GM19238 (cell line): ENCODE measurements at regions not wholly inside any gene's neighbourhood (a gene's known extent, or its start where the extent isn't known, plus 50 kb on each side); places are given as distances from the start of the nearest gene placed in this dataset.
A peak's percentile ranks its signal among the peaks of the same experiment; 100 is the strongest.
"Not testable (repeated sequence)": the region's sequence is repeated elsewhere in the genome, so short reads cannot be mapped to it uniquely, and the experiment has no call there.

Source experiments
- DNase-seq: peaks from one replicate; pipeline ENCODE4 v3.0.0; 2011; ENCODE audit warnings: low spot score; ENCODE audit not compliant: insufficient read length

GRCh38 chr3:195999176-195999575 lies 82.7 kb downstream of the TFRC start:
- DNase-seq: not testable (repeated sequence)

GRCh38 chr3:195996314-195996713 lies 85.6 kb downstream of the TFRC start:
- DNase-seq: not testable (repeated sequence)

- DNase-seq: not testable (repeated sequence)
These were observed 86.0 kb upstream of the TNK2 start for GRCh38 chr3:195994343-195994742.

- not testable (repeated sequence) for DNase-seq
These were observed 85.3 kb upstream of the TNK2 start for GRCh38 chr3:195993671-195994070.

GRCh38 chr3:195992956-195993595 lies 84.7 kb upstream of the TNK2 start:
- DNase-seq: not testable (repeated sequence)

- not testable (repeated sequence) for DNase-seq
These were observed 83.6 kb upstream of the TNK2 start for GRCh38 chr3:195991986-195992385.

GRCh38 chr3:195991243-195991642 lies 82.9 kb upstream of the TNK2 start:
- not testable (repeated sequence) for DNase-seq

- DNase-seq: not testable (repeated sequence)
These were observed 82.5 kb upstream of the TNK2 start for GRCh38 chr3:195990841-195991174.

- DNase-seq: peak; percentile 51
These were observed 81.8 kb upstream of the TNK2 start for GRCh38 chr3:195989921-195990840.

GRCh38 chr3:195989197-195989920 lies 81.0 kb upstream of the TNK2 start:
- DNase-seq: not testable (repeated sequence)

- DNase-seq: not testable (repeated sequence)
These were observed 80.4 kb upstream of the TNK2 start for GRCh38 chr3:195988764-195989163.

- not testable (repeated sequence) for DNase-seq
These were observed 78.7 kb upstream of the TNK2 start for GRCh38 chr3:195987001-195987400.

GRCh38 chr3:195986576-195986975 lies 78.2 kb upstream of the TNK2 start:
- DNase-seq: not testable (repeated sequence)

- DNase-seq: not testable (repeated sequence)
These were observed 77.1 kb upstream of the TNK2 start for GRCh38 chr3:195985348-195985920.

- not testable (repeated sequence) for DNase-seq
These were observed 76.2 kb upstream of the TNK2 start for GRCh38 chr3:195984392-195985030.

GRCh38 chr3:195983880-195984279 lies 75.5 kb upstream of the TNK2 start:
- DNase-seq: not testable (repeated sequence)

- DNase-seq: not testable (repeated sequence)
These were observed 74.4 kb upstream of the TNK2 start for GRCh38 chr3:195982754-195983153.

- DNase-seq: not testable (repeated sequence)
These were observed 73.4 kb upstream of the TNK2 start for GRCh38 chr3:195981778-195982177.

- not testable (repeated sequence) for DNase-seq
These were observed 71.5 kb upstream of the TNK2 start for GRCh38 chr3:195979877-195980276.

- DNase-seq: not testable (repeated sequence)
These were observed 70.2 kb upstream of the TNK2 start for GRCh38 chr3:195978585-195978984.

GRCh38 chr3:195976876-195977275 lies 68.5 kb upstream of the TNK2 start:
- DNase-seq: not testable (repeated sequence)
